Esophagus squamous epithelium (tissue), 4 donors: ENCODE measurements at regions not wholly inside any gene's neighbourhood (a gene's known extent, or its start where the extent isn't known, plus 50 kb on each side); places are given as distances from the start of the nearest gene placed in this dataset.

ENCODE experiments used
- CTCF ChIP-seq, 6 experiments: fragments of 450-650 bp in 4 of 6; fragments of 200-600 bp in 2 of 6; sonication (generic) in 2 of 6; IDR thresholded peaks; one replicate each; pipeline ENCODE4 v1.5.1; 2016 to 2019; ENCODE audit warnings: antibody characterized with exemption in 6 of 6, mild to moderate bottlenecking in 4 of 6, moderate library complexity in 4 of 6
- POLR2A ChIP-seq, 4 donors: fragments of 450-650 bp; IDR thresholded peaks; one replicate each; pipeline ENCODE4 v1.6.1; 2017; ENCODE audit warnings: antibody characterized with exemption in 4 of 4, mild to moderate bottlenecking in 4 of 4, moderate library complexity in 3 of 4

DNA sequence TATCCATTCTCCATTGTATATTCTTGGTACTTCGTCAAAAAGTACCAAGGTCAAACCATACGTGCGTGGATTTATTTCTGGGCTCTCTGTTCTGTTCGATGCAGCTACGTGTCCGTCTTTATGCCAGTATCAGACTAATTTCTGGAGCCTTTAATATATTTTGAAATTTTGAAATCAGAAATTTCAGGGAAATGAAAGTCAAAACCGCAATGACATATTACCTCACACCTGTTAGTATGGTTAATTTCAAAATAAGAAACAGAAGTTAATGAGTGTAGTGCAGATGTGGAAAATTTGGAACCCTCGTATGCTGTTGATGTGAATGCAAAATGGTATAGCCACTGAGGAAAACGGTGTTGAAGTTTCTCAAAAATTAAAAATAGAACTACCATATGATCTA, 156.1 kb upstream of the TRIB2 start:
- TF ChIP-seq CTCF (IDR thresholded peaks at IDR 0.05) = no peak
- no peak for TF ChIP-seq POLR2A (IDR thresholded peaks at IDR 0.05)
